K562 (cell line): ENCODE measurements at regions not wholly inside any gene's neighbourhood (a gene's known extent, or its start where the extent isn't known, plus 50 kb on each side); places are given as distances from the start of the nearest gene placed in this dataset.

ENCODE experiments used
- ATAC-seq: fragments of 200-7000 bp; cut with Tn5 transposase; 3 replicates; pipeline ENCODE4 v1.9.1; 2020; ENCODE audit warnings: moderate library complexity
- BruUV-seq: library from RNA; stranded (reverse); fragments of 400-500 nt; replicated peaks from 2 replicates; lab custom pipeline; 2021; lab: Mats Ljungman, UMichigan
- CTCF ChIA-PET: fragments of 300-600 bp; formaldehyde crosslinking; extraction: SDS; loops from one replicate; lab custom pipeline; 2021; ENCODE audit warnings: low intra/inter-chr PET ratio; lab: Yijun Ruan, JAX
- POLR2A ChIA-PET: fragments of 300-600, 350-650 bp; sonication (Branson Sonifier 250); formaldehyde crosslinking; extraction: SDS; loops from one replicate; lab custom pipeline; 2021; ENCODE audit warnings: antibody characterized with exemption, inconsistent platforms; lab: Yijun Ruan, JAX
- DNase-seq, 4 experiments: peaks; one replicate each; pipeline versions ENCODE4 v3.0.0 to v3.0.0-alpha.2; 2011 to 2018; ENCODE audit warnings: low spot score in 3 of 4, mixed read lengths in 3 of 4; ENCODE audit errors: extremely low read depth in 1 of 4
- FAIRE-seq: peaks from 2 replicates; lab custom pipeline; 2011; peaks lifted over from hg19 to GRCh38; lab: Jason Lieb, UNC
- H2AFZ ChIP-seq: 2 replicates; pipeline ENCODE4 v1.6.0; 2011; ENCODE audit warnings: low read depth, low read length, control low read depth, inconsistent platforms
- H3K27ac ChIP-seq: fragments of 200-600 bp; 3 replicates; pipeline ENCODE4 v1.8.0; 2011; ENCODE audit warnings: low read depth, mild to moderate bottlenecking, control low read depth, inconsistent platforms, low read length, moderate library complexity, mixed read lengths; ENCODE audit errors: extremely low read depth
- H3K27me3 ChIP-seq, 2 experiments: fragments of 300-600 bp in 1 of 2; 2 replicates in 1 of 2; 3 replicates in 1 of 2; pipeline versions ENCODE4 v1.6.0 to v1.8.0; 2011; ENCODE audit warnings: inconsistent platforms in 2 of 2, low read length in 2 of 2, mild to moderate bottlenecking in 1 of 2, mixed read lengths in 1 of 2, moderate library complexity in 1 of 2; ENCODE audit not compliant: control insufficient read depth in 2 of 2, insufficient read depth in 2 of 2
- H3K36me3 ChIP-seq: fragments of 300-600 bp; 3 replicates; pipeline ENCODE4 v1.8.0; 2011; ENCODE audit warnings: mild to moderate bottlenecking, low read length, inconsistent platforms; ENCODE audit not compliant: control insufficient read depth, insufficient read depth
- H3K4me1 ChIP-seq, 2 experiments: fragments of 200-600 bp in 1 of 2; replicated peaks in 1 of 2; 2 replicates in 1 of 2; 3 replicates in 1 of 2; pipeline versions ENCODE4 v1.5.1 to v1.8.0; 2011; ENCODE audit warnings: inconsistent platforms in 2 of 2, low read length in 2 of 2, mild to moderate bottlenecking in 1 of 2, mixed read lengths in 1 of 2, moderate library complexity in 1 of 2; ENCODE audit not compliant: control insufficient read depth in 2 of 2, insufficient read depth in 2 of 2
- H3K4me2 ChIP-seq: 2 replicates; pipeline ENCODE4 v1.6.1; 2011; ENCODE audit warnings: low read length, control low read depth, inconsistent platforms, mixed read lengths; ENCODE audit not compliant: insufficient read depth
- H3K4me3 ChIP-seq: fragments of 200-600 bp; sonication (generic), shearing (Covaris generic); 2 replicates; pipeline ENCODE4 v1.5.1; 2016; ENCODE audit warnings: control low read depth, inconsistent platforms
- H3K79me2 ChIP-seq: fragments of 200-600 bp; 3 replicates; pipeline ENCODE4 v1.8.0; 2011; ENCODE audit warnings: low read length, inconsistent platforms; ENCODE audit not compliant: control insufficient read depth, insufficient read depth
- H3K9ac ChIP-seq, 2 experiments: 2 replicates each; pipeline versions ENCODE4 v1.6.0 to v1.6.1; 2011; ENCODE audit warnings: low read depth in 2 of 2, low read length in 2 of 2, control low read depth in 1 of 2, inconsistent platforms in 1 of 2, mild to moderate bottlenecking in 1 of 2, mixed read lengths in 1 of 2; ENCODE audit not compliant: insufficient read depth in 1 of 2
- H3K9me1 ChIP-seq: one replicate; pipeline ENCODE4 v1.6.0; 2011; ENCODE audit warnings: inconsistent platforms, mild to moderate bottlenecking, low read length, moderate library complexity; ENCODE audit not compliant: control insufficient read depth, insufficient read depth
- H3K9me3 ChIP-seq: replicated peaks from 2 replicates; pipeline ENCODE4 v1.5.1; 2011; ENCODE audit warnings: low read depth, low read length, inconsistent platforms; ENCODE audit not compliant: control insufficient read depth, insufficient read depth
- H4K20me1 ChIP-seq: replicated peaks from 2 replicates; pipeline ENCODE4 v1.6.1; 2011; ENCODE audit warnings: low read length, inconsistent platforms, mixed read lengths; ENCODE audit not compliant: control insufficient read depth, insufficient read depth
- COPS2 ChIP-seq: fragments of 450-650 bp; conservative IDR thresholded peaks from 2 replicates; pipeline ENCODE4 v1.6.1; 2016; ENCODE audit warnings: mild to moderate bottlenecking, moderate library complexity
- EP400 ChIP-seq: fragments of 450-650 bp; IDR thresholded peaks from 2 replicates; pipeline ENCODE4 v1.6.1; 2017; ENCODE audit warnings: antibody characterized with exemption, mild to moderate bottlenecking, moderate library complexity
- GTF2E2 ChIP-seq: fragments of 200-800 bp; sonication (Bioruptor generic); IDR thresholded peaks from 2 replicates; pipeline ENCODE4 v1.6.1; 2016; ENCODE audit warnings: missing genetic modification characterization, missing compliant biosample characterization
- PRMT5 ChIP-seq: sonication (generic); formaldehyde crosslinking; IDR thresholded peaks from 2 replicates; pipeline ENCODE4 v1.5.0; 2020; ENCODE audit warnings: missing genetic modification reagents
- PTBP1 ChIP-seq: fragments of 200-400 bp; formaldehyde crosslinking; IDR thresholded peaks from 2 replicates; pipeline ENCODE4 v1.6.1; 2017; ENCODE audit warnings: low read depth, low read length
- SREBF2 ChIP-seq: sonication (generic); formaldehyde crosslinking; IDR thresholded peaks from 2 replicates; pipeline ENCODE4 v1.4.0; 2020; ENCODE audit warnings: mild to moderate bottlenecking, missing genetic modification reagents
- SRSF7 ChIP-seq: fragments of 200-400 bp; formaldehyde crosslinking; optimal IDR thresholded peaks from 2 replicates; pipeline ENCODE3; 2017; ENCODE audit warnings: mild to moderate bottlenecking, low read depth, low read length
- TAL1 ChIP-seq: fragments of 450-650 bp; IDR thresholded peaks from 2 replicates; pipeline ENCODE4 v1.6.1; 2016; ENCODE audit warnings: mild to moderate bottlenecking
- TARDBP ChIP-seq: fragments of 450-650 bp; IDR thresholded peaks from 2 replicates; pipeline ENCODE4 v1.6.1; 2016
- ZBTB17 ChIP-seq: fragments of 450-650 bp; formaldehyde crosslinking; IDR thresholded peaks from 2 replicates; pipeline ENCODE4 v1.4.0; 2020; ENCODE audit warnings: mild to moderate bottlenecking
- WGBS: fragments of 100-300 bp; shearing (Covaris generic); methylation state at CpG from one replicate; pipeline ENCODE4 v1.1.6; 2016; ENCODE audit warnings: low coverage, mixed read lengths; ENCODE audit not compliant: insufficient coverage; ENCODE audit errors: missing lambda C conversion rate; 5-methylcytosine and 5-hydroxymethylcytosine counted together
- in situ Hi-C: fragments of 300-500 bp; cut with MboI; formaldehyde crosslinking; loops from 4 replicates; pipeline ENCODE4 v1.15.0; 2018; ENCODE audit warnings: inconsistent platforms, mixed read lengths
- intact Hi-C: fragments of 100-400 bp; cut with micrococcal nuclease; formaldehyde crosslinking; loops from 2 replicates; pipeline ENCODE4 v1.14.2; 2022
- TF ChIP-seq, protein P1 (sequence below), 2 experiments: fragments of 450-650 bp; IDR thresholded peaks; 2 replicates each; pipeline ENCODE4 v1.6.1; 2016
- TF ChIP-seq, protein P2 (sequence below): sonication (generic); formaldehyde crosslinking; IDR thresholded peaks from 2 replicates; pipeline ENCODE4 v1.8.1; 2022; ENCODE audit warnings: missing genetic modification reagents

DNA sequence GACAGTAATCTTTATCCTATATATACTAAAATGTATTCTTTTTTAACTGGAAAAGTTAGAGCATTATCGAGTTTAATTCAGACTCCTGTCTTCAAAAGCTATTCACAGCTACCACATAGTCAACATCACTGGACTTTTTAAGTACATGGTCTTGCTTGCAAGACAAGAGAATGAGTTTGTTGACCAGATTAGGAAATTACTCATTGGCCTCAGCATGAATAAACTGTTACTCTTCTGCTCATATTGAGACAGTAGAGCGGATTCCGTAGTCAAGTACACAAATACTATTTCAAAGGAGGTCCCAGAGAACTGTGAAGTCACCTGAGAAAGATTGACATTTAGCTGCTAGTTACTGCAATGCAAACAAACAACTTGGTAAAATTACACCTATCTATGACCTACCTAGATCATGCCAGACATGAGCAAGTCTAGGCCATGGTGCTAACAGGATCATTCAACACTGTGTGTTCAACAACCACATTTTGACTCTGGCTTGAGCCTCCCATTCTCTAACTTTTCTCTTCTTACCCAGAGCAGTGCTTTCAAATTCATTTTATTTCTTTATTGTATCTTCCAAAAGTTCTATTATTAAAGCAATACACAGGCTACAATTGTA, 280.9 kb downstream of the NEBL start:
- POLR2A ChIA-PET, result interaction anchor here (0.8 kb wide), 1 partner anchor 152 kb away, joined by 3 read pairs; no protein-coding TSS in a partner anchor

DNA sequence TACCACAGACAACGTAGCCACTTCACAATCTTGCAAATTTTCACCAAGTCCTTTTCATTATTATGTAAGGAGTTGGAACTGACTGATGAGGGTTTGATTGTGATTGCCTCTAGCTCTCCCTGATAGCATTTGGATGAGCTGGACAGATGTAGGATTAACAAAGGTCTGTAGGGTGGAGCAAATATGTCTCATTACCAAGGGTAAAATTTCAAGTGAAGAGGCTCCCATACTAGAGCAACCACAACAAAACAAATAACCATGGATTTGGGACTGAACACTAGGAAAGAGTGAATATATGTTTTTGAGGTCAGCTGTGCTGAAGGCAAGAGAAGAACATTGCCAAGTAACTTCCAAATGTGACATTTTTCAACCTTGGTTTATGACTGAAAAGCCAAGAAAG, 281.7 kb downstream of the NEBL start:
- in situ Hi-C loops (no loop called here), intact Hi-C loops (no loop called here)
- H3K4me3 ChIP-seq, result no peak overlapping the region
- POLR2A ChIA-PET, result no interaction called here
- BruUV-seq, result no TSS peak
- DNase-seq (no peak), ATAC-seq (no peak), FAIRE-seq (no peak)
- no peaks in the 10 kb centered on the region for H3K27me3 ChIP-seq
- no peak overlapping the region for H3K27ac ChIP-seq
- H3K9ac ChIP-seq, result no peak overlapping the region
- no peaks in the 10 kb centered on the region for H3K9me1 ChIP-seq
- no peaks in the 10 kb centered on the region for H3K4me1 ChIP-seq
- WGBS, result 0% methylated on average over 1 of the region's 1 CpG
- H3K36me3 ChIP-seq, result no peaks in the 10 kb centered on the region
- no peak overlapping the region for H2AFZ ChIP-seq
- TF ChIP-seq TAL1 (no peak), COPS2 (no peak), ZBTB17 (CRISPR knock-in tag) (no peak)
- TF ChIP-seq, protein P1, sequence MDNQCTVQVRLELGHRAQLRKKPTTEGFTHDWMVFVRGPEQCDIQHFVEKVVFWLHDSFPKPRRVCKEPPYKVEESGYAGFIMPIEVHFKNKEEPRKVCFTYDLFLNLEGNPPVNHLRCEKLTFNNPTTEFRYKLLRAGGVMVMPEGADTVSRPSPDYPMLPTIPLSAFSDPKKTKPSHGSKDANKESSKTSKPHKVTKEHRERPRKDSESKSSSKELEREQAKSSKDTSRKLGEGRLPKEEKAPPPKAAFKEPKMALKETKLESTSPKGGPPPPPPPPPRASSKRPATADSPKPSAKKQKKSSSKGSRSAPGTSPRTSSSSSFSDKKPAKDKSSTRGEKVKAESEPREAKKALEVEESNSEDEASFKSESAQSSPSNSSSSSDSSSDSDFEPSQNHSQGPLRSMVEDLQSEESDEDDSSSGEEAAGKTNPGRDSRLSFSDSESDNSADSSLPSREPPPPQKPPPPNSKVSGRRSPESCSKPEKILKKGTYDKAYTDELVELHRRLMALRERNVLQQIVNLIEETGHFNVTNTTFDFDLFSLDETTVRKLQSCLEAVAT (IDR thresholded peaks at IDR 0.05), result no peak
- no peak overlapping the region for H3K4me2 ChIP-seq
- H3K9me3 ChIP-seq, result no peaks in the 10 kb centered on the region
- no peaks in the 10 kb centered on the region for H3K79me2 ChIP-seq
- CTCF ChIA-PET, result no interaction called here
- no peaks in the 10 kb centered on the region for H4K20me1 ChIP-seq

More for the DNA sequence above, 280.9 kb downstream of the NEBL start:
- H3K9me1 ChIP-seq, result no peaks in the 10 kb centered on the region
- H3K4me2 ChIP-seq, result no peak overlapping the region
- H3K9me3 ChIP-seq, result no peaks in the 10 kb centered on the region
- no peak overlapping the region for H3K9ac ChIP-seq
- H3K79me2 ChIP-seq, result no peaks in the 10 kb centered on the region
- 2% methylated on average over 3 of the region's 3 CpGs for WGBS
- CTCF ChIA-PET, result no interaction called here
- no peak overlapping the region for H2AFZ ChIP-seq
- in situ Hi-C loops (no loop called here), intact Hi-C loops (no loop called here)
- ATAC-seq, result no peak
- H4K20me1 ChIP-seq, result no peaks in the 10 kb centered on the region
- no peaks in the 10 kb centered on the region for H3K4me1 ChIP-seq
- H3K4me3 ChIP-seq, result no peak overlapping the region
- H3K27ac ChIP-seq, result no peak overlapping the region
- no peak for FAIRE-seq
- DNase-seq, result no peak
- BruUV-seq, result no TSS peak
- no peak for TF ChIP-seq EP400
- no peak for TF ChIP-seq GTF2E2 (tag)
- no peak for TF ChIP-seq SREBF2 (CRISPR knock-in tag)
- TF ChIP-seq SRSF7, result no peak
- TF ChIP-seq TARDBP, result no peak
- TF ChIP-seq, protein P2, sequence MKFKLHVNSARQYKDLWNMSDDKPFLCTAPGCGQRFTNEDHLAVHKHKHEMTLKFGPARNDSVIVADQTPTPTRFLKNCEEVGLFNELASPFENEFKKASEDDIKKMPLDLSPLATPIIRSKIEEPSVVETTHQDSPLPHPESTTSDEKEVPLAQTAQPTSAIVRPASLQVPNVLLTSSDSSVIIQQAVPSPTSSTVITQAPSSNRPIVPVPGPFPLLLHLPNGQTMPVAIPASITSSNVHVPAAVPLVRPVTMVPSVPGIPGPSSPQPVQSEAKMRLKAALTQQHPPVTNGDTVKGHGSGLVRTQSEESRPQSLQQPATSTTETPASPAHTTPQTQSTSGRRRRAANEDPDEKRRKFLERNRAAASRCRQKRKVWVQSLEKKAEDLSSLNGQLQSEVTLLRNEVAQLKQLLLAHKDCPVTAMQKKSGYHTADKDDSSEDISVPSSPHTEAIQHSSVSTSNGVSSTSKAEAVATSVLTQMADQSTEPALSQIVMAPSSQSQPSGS (CRISPR knock-in tag), result no peak
- TF ChIP-seq PRMT5 (CRISPR knock-in tag), result no peak
- TF ChIP-seq PTBP1, result no peak
- H3K36me3 ChIP-seq, result no peaks in the 10 kb centered on the region
- H3K27me3 ChIP-seq, result no peaks in the 10 kb centered on the region
